K562 (cell line): ENCODE measurements at regions not wholly inside any gene's neighbourhood (a gene's known extent, or its start where the extent isn't known, plus 50 kb on each side); places are given as distances from the start of the nearest gene placed in this dataset.

ENCODE experiments used
- ATAC-seq: fragments of 200-7000 bp; cut with Tn5 transposase; 3 replicates; pipeline ENCODE4 v1.9.1; 2020; ENCODE audit warnings: moderate library complexity
- BruUV-seq: library from RNA; stranded (reverse); fragments of 400-500 nt; replicated peaks from 2 replicates; lab custom pipeline; 2021; lab: Mats Ljungman, UMichigan
- CTCF ChIA-PET: fragments of 300-600 bp; formaldehyde crosslinking; extraction: SDS; loops from one replicate; lab custom pipeline; 2021; ENCODE audit warnings: low intra/inter-chr PET ratio; lab: Yijun Ruan, JAX
- POLR2A ChIA-PET: fragments of 300-600, 350-650 bp; sonication (Branson Sonifier 250); formaldehyde crosslinking; extraction: SDS; loops from one replicate; lab custom pipeline; 2021; ENCODE audit warnings: antibody characterized with exemption, inconsistent platforms; lab: Yijun Ruan, JAX
- DNase-seq, 4 experiments: peaks; one replicate each; pipeline versions ENCODE4 v3.0.0 to v3.0.0-alpha.2; 2011 to 2018; ENCODE audit warnings: low spot score in 3 of 4, mixed read lengths in 3 of 4; ENCODE audit errors: extremely low read depth in 1 of 4
- FAIRE-seq: peaks from 2 replicates; lab custom pipeline; 2011; peaks lifted over from hg19 to GRCh38; lab: Jason Lieb, UNC
- H2AFZ ChIP-seq: 2 replicates; pipeline ENCODE4 v1.6.0; 2011; ENCODE audit warnings: low read depth, low read length, control low read depth, inconsistent platforms
- H3K27ac ChIP-seq: fragments of 200-600 bp; 3 replicates; pipeline ENCODE4 v1.8.0; 2011; ENCODE audit warnings: low read depth, mild to moderate bottlenecking, control low read depth, inconsistent platforms, low read length, moderate library complexity, mixed read lengths; ENCODE audit errors: extremely low read depth
- H3K27me3 ChIP-seq, 2 experiments: fragments of 300-600 bp in 1 of 2; 2 replicates in 1 of 2; 3 replicates in 1 of 2; pipeline versions ENCODE4 v1.6.0 to v1.8.0; 2011; ENCODE audit warnings: inconsistent platforms in 2 of 2, low read length in 2 of 2, mild to moderate bottlenecking in 1 of 2, mixed read lengths in 1 of 2, moderate library complexity in 1 of 2; ENCODE audit not compliant: control insufficient read depth in 2 of 2, insufficient read depth in 2 of 2
- H3K36me3 ChIP-seq: fragments of 300-600 bp; 3 replicates; pipeline ENCODE4 v1.8.0; 2011; ENCODE audit warnings: mild to moderate bottlenecking, low read length, inconsistent platforms; ENCODE audit not compliant: control insufficient read depth, insufficient read depth
- H3K4me1 ChIP-seq, 2 experiments: fragments of 200-600 bp in 1 of 2; replicated peaks in 1 of 2; 2 replicates in 1 of 2; 3 replicates in 1 of 2; pipeline versions ENCODE4 v1.5.1 to v1.8.0; 2011; ENCODE audit warnings: inconsistent platforms in 2 of 2, low read length in 2 of 2, mild to moderate bottlenecking in 1 of 2, mixed read lengths in 1 of 2, moderate library complexity in 1 of 2; ENCODE audit not compliant: control insufficient read depth in 2 of 2, insufficient read depth in 2 of 2
- H3K4me2 ChIP-seq: 2 replicates; pipeline ENCODE4 v1.6.1; 2011; ENCODE audit warnings: low read length, control low read depth, inconsistent platforms, mixed read lengths; ENCODE audit not compliant: insufficient read depth
- H3K4me3 ChIP-seq: fragments of 200-600 bp; sonication (generic), shearing (Covaris generic); 2 replicates; pipeline ENCODE4 v1.5.1; 2016; ENCODE audit warnings: control low read depth, inconsistent platforms
- H3K79me2 ChIP-seq: fragments of 200-600 bp; 3 replicates; pipeline ENCODE4 v1.8.0; 2011; ENCODE audit warnings: low read length, inconsistent platforms; ENCODE audit not compliant: control insufficient read depth, insufficient read depth
- H3K9ac ChIP-seq, 2 experiments: 2 replicates each; pipeline versions ENCODE4 v1.6.0 to v1.6.1; 2011; ENCODE audit warnings: low read depth in 2 of 2, low read length in 2 of 2, control low read depth in 1 of 2, inconsistent platforms in 1 of 2, mild to moderate bottlenecking in 1 of 2, mixed read lengths in 1 of 2; ENCODE audit not compliant: insufficient read depth in 1 of 2
- H3K9me1 ChIP-seq: one replicate; pipeline ENCODE4 v1.6.0; 2011; ENCODE audit warnings: inconsistent platforms, mild to moderate bottlenecking, low read length, moderate library complexity; ENCODE audit not compliant: control insufficient read depth, insufficient read depth
- H3K9me3 ChIP-seq: replicated peaks from 2 replicates; pipeline ENCODE4 v1.5.1; 2011; ENCODE audit warnings: low read depth, low read length, inconsistent platforms; ENCODE audit not compliant: control insufficient read depth, insufficient read depth
- H4K20me1 ChIP-seq: replicated peaks from 2 replicates; pipeline ENCODE4 v1.6.1; 2011; ENCODE audit warnings: low read length, inconsistent platforms, mixed read lengths; ENCODE audit not compliant: control insufficient read depth, insufficient read depth
- CEBPB ChIP-seq: fragments of 450-650 bp; IDR thresholded peaks from 2 replicates; pipeline ENCODE4 v1.6.1; 2016; ENCODE audit warnings: missing genetic modification characterization, missing compliant biosample characterization
- KLF10 ChIP-seq: fragments of 250-450 bp; sonication (Bioruptor Pico); IDR thresholded peaks from 2 replicates; pipeline ENCODE4 v1.6.1; 2021; ENCODE audit warnings: matching md5 sums
- POLR2AphosphoS2 ChIP-seq: IDR thresholded peaks from 2 replicates; pipeline ENCODE4 v1.6.1; 2012; ENCODE audit warnings: low read length, improper control_type of control experiment
- ZNF12 ChIP-seq: sonication (generic); formaldehyde crosslinking; IDR thresholded peaks from 2 replicates; pipeline ENCODE4 v1.4.0; 2020; ENCODE audit warnings: mild to moderate bottlenecking, missing genetic modification reagents
- WGBS: fragments of 100-300 bp; shearing (Covaris generic); methylation state at CpG from one replicate; pipeline ENCODE4 v1.1.6; 2016; ENCODE audit warnings: low coverage, mixed read lengths; ENCODE audit not compliant: insufficient coverage; ENCODE audit errors: missing lambda C conversion rate; 5-methylcytosine and 5-hydroxymethylcytosine counted together
- in situ Hi-C: fragments of 300-500 bp; cut with MboI; formaldehyde crosslinking; loops from 4 replicates; pipeline ENCODE4 v1.15.0; 2018; ENCODE audit warnings: inconsistent platforms, mixed read lengths
- intact Hi-C: fragments of 100-400 bp; cut with micrococcal nuclease; formaldehyde crosslinking; loops from 2 replicates; pipeline ENCODE4 v1.14.2; 2022
- TF ChIP-seq, protein P1 (sequence below): fragments of 200-400 bp; formaldehyde crosslinking; IDR thresholded peaks from 2 replicates; pipeline ENCODE4 v1.6.1; 2017; ENCODE audit warnings: mild to moderate bottlenecking, low read depth, low read length, moderate library complexity
- TF ChIP-seq, protein P2 (sequence below): fragments of 450-650 bp; IDR thresholded peaks from 2 replicates; pipeline ENCODE4 v1.7.1; 2018; ENCODE audit warnings: mild to moderate bottlenecking, low read depth; ENCODE audit not compliant: partially characterized antibody

- TF ChIP-seq, protein P1, sequence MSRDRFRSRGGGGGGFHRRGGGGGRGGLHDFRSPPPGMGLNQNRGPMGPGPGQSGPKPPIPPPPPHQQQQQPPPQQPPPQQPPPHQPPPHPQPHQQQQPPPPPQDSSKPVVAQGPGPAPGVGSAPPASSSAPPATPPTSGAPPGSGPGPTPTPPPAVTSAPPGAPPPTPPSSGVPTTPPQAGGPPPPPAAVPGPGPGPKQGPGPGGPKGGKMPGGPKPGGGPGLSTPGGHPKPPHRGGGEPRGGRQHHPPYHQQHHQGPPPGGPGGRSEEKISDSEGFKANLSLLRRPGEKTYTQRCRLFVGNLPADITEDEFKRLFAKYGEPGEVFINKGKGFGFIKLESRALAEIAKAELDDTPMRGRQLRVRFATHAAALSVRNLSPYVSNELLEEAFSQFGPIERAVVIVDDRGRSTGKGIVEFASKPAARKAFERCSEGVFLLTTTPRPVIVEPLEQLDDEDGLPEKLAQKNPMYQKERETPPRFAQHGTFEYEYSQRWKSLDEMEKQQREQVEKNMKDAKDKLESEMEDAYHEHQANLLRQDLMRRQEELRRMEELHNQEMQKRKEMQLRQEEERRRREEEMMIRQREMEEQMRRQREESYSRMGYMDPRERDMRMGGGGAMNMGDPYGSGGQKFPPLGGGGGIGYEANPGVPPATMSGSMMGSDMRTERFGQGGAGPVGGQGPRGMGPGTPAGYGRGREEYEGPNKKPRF = no peak
- TF ChIP-seq KLF10 (CRISPR knock-in tag) = no peak
- TF ChIP-seq, protein P2, sequence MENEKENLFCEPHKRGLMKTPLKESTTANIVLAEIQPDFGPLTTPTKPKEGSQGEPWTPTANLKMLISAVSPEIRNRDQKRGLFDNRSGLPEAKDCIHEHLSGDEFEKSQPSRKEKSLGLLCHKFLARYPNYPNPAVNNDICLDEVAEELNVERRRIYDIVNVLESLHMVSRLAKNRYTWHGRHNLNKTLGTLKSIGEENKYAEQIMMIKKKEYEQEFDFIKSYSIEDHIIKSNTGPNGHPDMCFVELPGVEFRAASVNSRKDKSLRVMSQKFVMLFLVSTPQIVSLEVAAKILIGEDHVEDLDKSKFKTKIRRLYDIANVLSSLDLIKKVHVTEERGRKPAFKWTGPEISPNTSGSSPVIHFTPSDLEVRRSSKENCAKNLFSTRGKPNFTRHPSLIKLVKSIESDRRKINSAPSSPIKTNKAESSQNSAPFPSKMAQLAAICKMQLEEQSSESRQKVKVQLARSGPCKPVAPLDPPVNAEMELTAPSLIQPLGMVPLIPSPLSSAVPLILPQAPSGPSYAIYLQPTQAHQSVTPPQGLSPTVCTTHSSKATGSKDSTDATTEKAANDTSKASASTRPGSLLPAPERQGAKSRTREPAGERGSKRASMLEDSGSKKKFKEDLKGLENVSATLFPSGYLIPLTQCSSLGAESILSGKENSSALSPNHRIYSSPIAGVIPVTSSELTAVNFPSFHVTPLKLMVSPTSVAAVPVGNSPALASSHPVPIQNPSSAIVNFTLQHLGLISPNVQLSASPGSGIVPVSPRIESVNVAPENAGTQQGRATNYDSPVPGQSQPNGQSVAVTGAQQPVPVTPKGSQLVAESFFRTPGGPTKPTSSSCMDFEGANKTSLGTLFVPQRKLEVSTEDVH = no peak
- TF ChIP-seq ZNF12 (CRISPR knock-in tag) = no peak
Observed at GRCh38 chr2:226579519-226579918, 220.1 kb downstream of the IRS1 start (continued).

GRCh38 chr2:226578879-226579278, 220.7 kb downstream of the IRS1 start:
- intact Hi-C loops = no loop called here
- BruUV-seq = no TSS peak
- Histone ChIP-seq H3K79me2 (no peaks in the 10 kb centered on the region), H3K9me1 (no peaks in the 10 kb centered on the region), H3K9ac (no peak overlapping the region), H3K27me3 (no peaks in the 10 kb centered on the region), H3K27ac (no peak overlapping the region), H3K9me3 (no peaks in the 10 kb centered on the region), H3K4me2 (no peak overlapping the region), H4K20me1 (no peaks in the 10 kb centered on the region), H3K4me3 (no peak overlapping the region), H3K4me1 (no peaks in the 10 kb centered on the region), H3K36me3 (no peaks in the 10 kb centered on the region)
- WGBS = 0% methylated on average over 1 of the region's 1 CpG
- ChIA-PET POLR2A (no interaction called here), CTCF (no interaction called here)
- TF ChIP-seq CEBPB (tag) (peak; percentile 36; the same call in 1 of the 2 replicates), POLR2AphosphoS2 (no peak)
- TF ChIP-seq, all 486 proteins: peak for 1
- DNase-seq = no peak
- in situ Hi-C loops = no loop called here
- ATAC-seq = no peak
- no peak overlapping the region for H2AFZ ChIP-seq
- no peak for FAIRE-seq
